Erythroblast (primary cell): ENCODE measurements at regions not wholly inside any gene's neighbourhood (a gene's known extent, or its start where the extent isn't known, plus 50 kb on each side); places are given as distances from the start of the nearest gene placed in this dataset.
"Not testable (repeated sequence)": the region's sequence is repeated elsewhere in the genome, so short reads cannot be mapped to it uniquely, and the experiment has no call there.

Source experiments
- DNase-seq, 2 experiments: peaks; one replicate each; lab custom pipeline; 2025; lab: John Stamatoyannopoulos, UW
- GATA1 ChIP-seq: IDR thresholded peaks from 2 replicates; pipeline ENCODE4 v1.6.1; 2011; ENCODE audit warnings: low read depth, mild to moderate bottlenecking, control low read depth, low read length, moderate library complexity
- POLR2A ChIP-seq: IDR thresholded peaks from 2 replicates; pipeline ENCODE4 v1.6.1; 2011; ENCODE audit warnings: mild to moderate bottlenecking, low read length

GRCh38 chr10:16184096-16184597 lies 252.7 kb upstream of the PTER start:
- TF ChIP-seq GATA1, result no peak
- no peak for TF ChIP-seq POLR2A
- DNase-seq, result no peak

- no peak for DNase-seq
- no peak for TF ChIP-seq GATA1
- no peak for TF ChIP-seq POLR2A
These were observed 251.9 kb upstream of the PTER start for GRCh38 chr10:16184906-16185305.

DNA sequence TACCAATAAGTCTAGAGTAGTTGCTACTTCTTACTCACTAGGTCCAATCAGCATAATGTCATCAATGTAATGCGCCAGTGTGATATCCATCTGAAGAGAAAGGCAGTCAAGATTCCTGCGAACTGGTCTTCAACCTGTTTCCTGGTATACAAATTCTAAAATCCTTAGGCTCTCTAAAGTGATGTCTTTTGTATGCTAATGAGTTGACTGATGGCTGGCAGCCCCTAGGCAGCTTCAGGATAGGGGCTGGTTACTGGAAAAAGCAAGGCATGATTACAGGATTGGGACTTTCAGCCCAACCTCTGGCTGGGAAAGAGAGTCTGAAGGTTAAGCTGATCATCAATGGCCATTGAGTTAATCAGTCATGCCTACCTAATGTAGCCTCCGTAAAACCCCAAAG lies 250.2 kb upstream of the PTER start:
- TF ChIP-seq POLR2A, result no peak
- no peak for DNase-seq

- TF ChIP-seq GATA1 (no peak), POLR2A (no peak)
- no peak for DNase-seq
These were observed 249.6 kb upstream of the PTER start for GRCh38 chr10:16187161-16187560.

DNA sequence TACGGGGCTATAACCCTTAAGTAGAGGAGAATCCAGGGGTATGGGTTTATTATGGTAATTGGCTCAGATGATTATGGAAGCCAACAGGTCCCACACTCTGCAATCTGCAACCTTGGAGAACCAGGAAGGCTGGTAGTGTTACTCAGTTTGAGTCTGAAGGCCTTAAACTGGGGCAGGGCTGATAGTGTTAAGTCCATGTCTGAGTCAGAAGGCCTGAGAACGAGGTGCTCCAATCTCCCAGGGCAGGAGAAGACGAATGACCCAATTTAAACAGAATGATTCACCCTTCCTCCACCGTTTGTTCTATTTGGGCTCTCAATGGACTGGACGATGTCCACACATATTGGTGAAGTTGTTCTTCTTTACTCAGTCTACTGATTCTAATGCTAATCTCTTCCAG lies 244.5 kb upstream of the PTER start:
- TF ChIP-seq GATA1 (no peak), POLR2A (no peak)
- DNase-seq, result no peak

- TF ChIP-seq GATA1 (no peak), POLR2A (no peak)
- no peak for DNase-seq
These were observed 243.6 kb upstream of the PTER start for GRCh38 chr10:16193241-16193640.

DNA sequence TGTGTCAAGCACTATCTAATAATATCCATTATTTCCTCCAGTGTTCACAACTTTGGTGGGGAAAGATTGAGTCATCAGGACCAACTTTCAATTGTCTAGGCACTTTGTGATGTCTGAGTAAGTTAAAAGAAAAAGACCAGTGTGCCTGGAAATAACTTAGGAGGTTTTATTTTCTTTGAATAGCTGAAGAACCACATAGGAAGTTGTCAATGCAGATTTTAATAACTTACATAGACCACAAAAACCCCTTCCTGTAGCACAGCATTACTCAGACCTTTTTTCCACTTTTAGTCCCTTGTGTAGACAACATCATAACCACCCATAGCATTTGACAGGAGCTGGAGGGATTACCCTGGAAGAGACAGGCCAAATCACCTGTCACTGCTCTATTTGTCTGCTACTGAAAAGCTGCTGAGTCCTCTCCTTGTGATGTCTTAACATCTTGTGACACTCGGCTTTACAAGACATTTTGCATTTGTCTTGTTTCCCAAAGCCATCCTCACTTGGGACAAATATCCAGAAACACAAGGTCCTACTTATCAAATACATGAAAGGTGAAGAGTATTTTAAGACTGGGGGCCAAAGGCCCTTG lies 241.5 kb upstream of the PTER start:
- no peak for DNase-seq
- TF ChIP-seq POLR2A (no peak), GATA1 (no peak)

- TF ChIP-seq POLR2A (no peak), GATA1 (no peak)
- no peak for DNase-seq
These were observed 240.9 kb upstream of the PTER start for GRCh38 chr10:16195894-16196293.

GRCh38 chr10:16199216-16199615 lies 237.6 kb upstream of the PTER start:
- no peak for TF ChIP-seq GATA1
- TF ChIP-seq POLR2A, result no peak

DNA sequence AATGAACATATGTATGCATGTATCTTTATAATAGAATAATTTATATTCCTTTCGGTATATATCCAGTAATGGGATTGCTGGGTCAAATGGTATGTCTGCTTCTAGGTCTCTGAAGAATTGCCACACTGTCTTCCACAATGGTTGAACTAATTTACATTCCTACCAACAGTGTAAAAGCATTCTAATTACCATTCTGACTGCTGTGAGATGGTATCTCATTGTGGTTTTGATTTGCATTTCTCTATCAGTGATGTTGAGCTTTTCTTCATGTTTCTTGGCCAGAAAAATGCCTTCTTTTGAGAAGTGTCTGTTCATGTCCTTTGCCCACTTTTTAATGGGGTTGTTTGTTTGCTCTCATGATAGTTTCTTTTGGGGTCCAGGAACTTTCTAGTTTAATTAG lies 213.2 kb upstream of the PTER start:
- not testable (repeated sequence) for DNase-seq

More at GRCh38 chr10:16199216-16199615, 237.6 kb upstream of the PTER start:
- DNase-seq, result no peak

DNA sequence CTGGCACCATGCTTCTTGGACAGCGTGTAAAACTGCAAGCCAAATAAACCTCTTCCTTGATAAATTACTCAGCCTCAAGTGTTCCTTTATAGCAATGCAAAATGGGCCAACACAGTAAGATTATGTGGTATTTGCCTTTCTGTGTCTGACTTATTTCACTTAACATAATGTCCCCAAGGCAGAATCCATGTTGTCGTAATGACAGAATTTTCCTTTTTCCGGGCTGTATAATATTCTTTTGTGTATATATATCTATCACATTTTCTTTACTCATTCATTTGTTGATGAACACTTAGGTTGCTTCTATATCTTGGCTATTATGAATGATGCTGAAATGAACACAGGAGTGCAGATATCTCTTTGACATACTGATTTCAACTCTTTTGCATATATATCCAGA lies 209.1 kb upstream of the PTER start:
- TF ChIP-seq GATA1 (no peak), POLR2A (no peak)

DNA sequence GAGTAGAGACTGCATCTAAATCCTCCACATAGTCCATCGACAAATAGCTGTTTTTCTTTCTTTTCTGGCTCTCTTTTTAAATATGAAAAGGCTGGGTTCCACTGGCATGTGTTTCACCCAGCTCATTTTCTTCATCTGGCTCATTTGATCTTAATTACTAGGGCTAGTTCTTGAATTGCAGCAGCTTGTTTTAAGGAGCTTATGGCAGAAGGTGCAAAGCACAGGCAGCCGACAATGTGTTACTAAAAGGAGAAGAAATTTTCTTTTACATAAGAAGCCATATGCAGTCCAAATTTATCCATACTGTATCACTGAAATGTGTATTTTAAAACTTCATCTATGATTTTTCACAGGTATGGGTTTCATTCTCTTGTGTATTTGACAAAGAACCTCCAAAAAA lies 205.6 kb upstream of the PTER start:
- TF ChIP-seq POLR2A, result no peak
- no peak for TF ChIP-seq GATA1
- DNase-seq, result no peak

More for the DNA sequence above, 209.1 kb upstream of the PTER start:
- no peak for DNase-seq

- TF ChIP-seq POLR2A (no peak), GATA1 (no peak)
- no peak for DNase-seq
These were observed 204.9 kb upstream of the PTER start for GRCh38 chr10:16231734-16232435.

DNA sequence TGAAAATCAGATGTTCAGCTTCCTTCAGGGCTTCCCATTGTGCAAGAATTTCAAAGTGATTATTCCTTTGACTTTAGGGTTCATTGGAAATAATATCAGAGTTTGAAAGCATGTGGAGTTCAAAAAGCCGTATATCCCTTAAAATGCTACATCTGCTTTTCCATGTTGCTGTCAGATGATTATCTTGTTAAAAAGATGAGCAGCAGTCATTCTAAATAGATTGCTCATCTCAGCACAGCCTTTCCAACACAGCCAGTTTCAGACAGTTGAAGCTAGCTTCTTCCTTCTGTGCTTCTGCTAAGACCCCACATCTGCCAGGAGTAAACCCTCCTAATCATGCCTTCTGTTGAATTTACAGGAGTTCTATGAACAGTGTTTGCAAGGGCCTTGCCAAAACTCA lies 204.4 kb upstream of the PTER start:
- no peak for DNase-seq
- TF ChIP-seq GATA1, result no peak
- no peak for TF ChIP-seq POLR2A

DNA sequence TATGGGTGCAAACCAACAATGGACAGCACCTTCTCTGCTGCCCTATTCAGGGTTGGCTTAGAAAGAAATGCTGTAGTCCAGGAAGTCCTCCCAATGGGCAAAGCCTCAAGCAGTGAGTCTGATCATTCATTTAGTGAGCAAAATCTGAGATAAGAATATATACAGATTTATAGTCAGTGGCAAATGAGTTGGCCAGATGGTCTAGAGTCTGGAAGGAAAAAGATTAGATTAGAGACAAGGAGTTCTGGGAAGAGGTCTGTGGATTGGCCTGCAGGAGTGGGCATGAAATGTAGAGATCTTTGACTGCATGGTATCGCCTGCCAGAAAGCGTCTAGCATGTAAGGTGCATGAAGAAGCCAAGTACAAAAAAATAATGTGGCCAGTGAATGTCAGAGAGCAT lies 201.9 kb upstream of the PTER start:
- DNase-seq, result no peak
- TF ChIP-seq GATA1, result no peak
- no peak for TF ChIP-seq POLR2A
